DND-41 (cell line): ENCODE measurements at regions not wholly inside any gene's neighbourhood (a gene's known extent, or its start where the extent isn't known, plus 50 kb on each side); places are given as distances from the start of the nearest gene placed in this dataset.

Experiments
- CTCF ChIP-seq: IDR thresholded peaks from 2 replicates; pipeline ENCODE4 v1.5.1; 2012; ENCODE audit warnings: borderline replicate concordance, low read length, moderate library complexity, mild to moderate bottlenecking; ENCODE audit not compliant: poor library complexity, severe bottlenecking; ENCODE audit errors: extremely low read depth
- EZH2 ChIP-seq: IDR thresholded peaks from 3 replicates; pipeline ENCODE4 v1.6.1; 2012; ENCODE audit warnings: borderline replicate concordance, low read depth, mild to moderate bottlenecking, moderate library complexity, low read length, inconsistent platforms; ENCODE audit not compliant: severe bottlenecking

- TF ChIP-seq CTCF (no peak), EZH2 (no peak)
These were observed 502.3 kb downstream of the PID1 start for GRCh38 chr2:228768818-228769217.
